GM19372 (cell line): ENCODE measurements at regions not wholly inside any gene's neighbourhood (a gene's known extent, or its start where the extent isn't known, plus 50 kb on each side); places are given as distances from the start of the nearest gene placed in this dataset.
A peak's percentile ranks its signal among the peaks of the same experiment; 100 is the strongest.
"Not testable (repeated sequence)": the region's sequence is repeated elsewhere in the genome, so short reads cannot be mapped to it uniquely, and the experiment has no call there.

Experiments
- ATAC-seq: cut with Tn5 transposase; IDR thresholded peaks from one replicate; pipeline ENCODE4 v1.9.1; 2021; ENCODE audit warnings: mild to moderate bottlenecking, low read depth, moderate library complexity; ENCODE audit not compliant: unreplicated experiment

- ATAC-seq = peak; percentile 97
These were observed 330.3 kb upstream of the MIR17HG start for GRCh38 chr13:91017031-91017668.

- peak; percentile 22 for ATAC-seq
These were observed 329.8 kb upstream of the MIR17HG start for GRCh38 chr13:91017669-91018053.

GRCh38 chr13:91020461-91021034 lies 326.9 kb upstream of the MIR17HG start:
- ATAC-seq = no peak

GRCh38 chr13:91024157-91024792 lies 323.2 kb upstream of the MIR17HG start:
- ATAC-seq = no peak

GRCh38 chr13:91025442-91025841 lies 322.0 kb upstream of the MIR17HG start:
- no peak for ATAC-seq

GRCh38 chr13:91031508-91031907 lies 316.0 kb upstream of the MIR17HG start:
- ATAC-seq = no peak

GRCh38 chr13:91032104-91032503 lies 315.4 kb upstream of the MIR17HG start:
- no peak for ATAC-seq

GRCh38 chr13:91036886-91037285 lies 310.6 kb upstream of the MIR17HG start:
- no peak for ATAC-seq

GRCh38 chr13:91042870-91043269 lies 304.6 kb upstream of the MIR17HG start:
- no peak for ATAC-seq

GRCh38 chr13:91045351-91046034 lies 302.0 kb upstream of the MIR17HG start:
- ATAC-seq = no peak

GRCh38 chr13:91046715-91047327 lies 300.7 kb upstream of the MIR17HG start:
- ATAC-seq = no peak

- no peak for ATAC-seq
These were observed 296.5 kb upstream of the MIR17HG start for GRCh38 chr13:91050970-91051369.

GRCh38 chr13:91052876-91053275 lies 294.6 kb upstream of the MIR17HG start:
- ATAC-seq = no peak

- ATAC-seq = no peak
These were observed 294.0 kb upstream of the MIR17HG start for GRCh38 chr13:91053318-91054065.

GRCh38 chr13:91054902-91055301 lies 292.6 kb upstream of the MIR17HG start:
- no peak for ATAC-seq

- ATAC-seq = peak; percentile 79
These were observed 290.7 kb upstream of the MIR17HG start for GRCh38 chr13:91056746-91057145.

GRCh38 chr13:91057507-91057906 lies 290.0 kb upstream of the MIR17HG start:
- not testable (repeated sequence) for ATAC-seq

GRCh38 chr13:91058066-91058465 lies 289.4 kb upstream of the MIR17HG start:
- no peak for ATAC-seq

- no peak for ATAC-seq
These were observed 288.6 kb upstream of the MIR17HG start for GRCh38 chr13:91058919-91059318.

GRCh38 chr13:91066745-91067144 lies 280.7 kb upstream of the MIR17HG start:
- ATAC-seq = no peak
